Left lung (tissue), 4 donors: ENCODE measurements at regions not wholly inside any gene's neighbourhood (a gene's known extent, or its start where the extent isn't known, plus 50 kb on each side); places are given as distances from the start of the nearest gene placed in this dataset.

ENCODE experiments used
- ATAC-seq: fragments of 200-7000 bp; cut with Tn5 transposase; one replicate; pipeline ENCODE4 v1.9.1; 2020; ENCODE audit warnings: moderate library complexity
- DNase-seq, 4 donors: peaks; one replicate each; pipeline ENCODE4 v3.0.0-alpha.2; 2013 to 2020
- H3K27ac ChIP-seq, 2 donors: fragments of 200-600 bp; sonication (generic) in 1 of 2; one replicate each; pipeline versions ENCODE4 v1.5.0 to v1.8.0; 2020 to 2021
- H3K27me3 ChIP-seq, 2 donors: fragments of 200-600 bp; sonication (generic) in 1 of 2; one replicate each; pipeline versions ENCODE4 v1.5.0 to v1.8.0; 2020 to 2021
- H3K36me3 ChIP-seq, 2 donors: fragments of 200-600 bp; sonication (generic) in 1 of 2; one replicate each; pipeline versions ENCODE4 v1.5.0 to v1.8.0; 2020 to 2021
- H3K4me1 ChIP-seq, 2 donors: fragments of 200-600 bp; one replicate each; pipeline ENCODE4 v1.8.0; 2021
- H3K4me3 ChIP-seq, 2 donors: fragments of 200-600 bp; sonication (generic) in 1 of 2; one replicate each; pipeline versions ENCODE4 v1.5.0 to v1.8.0; 2020 to 2021; ENCODE audit warnings: mild to moderate bottlenecking in 1 of 2
- H3K9me3 ChIP-seq, 2 donors: fragments of 200-600 bp; sonication (generic) in 1 of 2; one replicate each; pipeline versions ENCODE4 v1.5.0 to v1.8.0; 2020 to 2021
- CTCF ChIP-seq, 2 donors: fragments of 200-600 bp; sonication (generic) in 1 of 2; IDR thresholded peaks; one replicate each; pipeline versions ENCODE4 v1.5.0 to v1.8.0; 2021; ENCODE audit warnings: antibody characterized with exemption in 2 of 2
- intact Hi-C, 2 donors: fragments of 100-400 bp; cut with DNase I; formaldehyde crosslinking; loops; one replicate each; pipeline versions ENCODE4 v1.11.2 to v1.14.2; 2022
- donor health status: DM: no; HTN: yes; CAD: no.
- donor health status: DM: no; HTN: no; CAD: no.

- no peak overlapping the region for H3K27ac ChIP-seq
- peak in 1 of 4 donors; percentile 35 for DNase-seq
Observed at GRCh38 chr10:130885021-130885655, 426.4 kb downstream of the TCERG1L start.

DNA sequence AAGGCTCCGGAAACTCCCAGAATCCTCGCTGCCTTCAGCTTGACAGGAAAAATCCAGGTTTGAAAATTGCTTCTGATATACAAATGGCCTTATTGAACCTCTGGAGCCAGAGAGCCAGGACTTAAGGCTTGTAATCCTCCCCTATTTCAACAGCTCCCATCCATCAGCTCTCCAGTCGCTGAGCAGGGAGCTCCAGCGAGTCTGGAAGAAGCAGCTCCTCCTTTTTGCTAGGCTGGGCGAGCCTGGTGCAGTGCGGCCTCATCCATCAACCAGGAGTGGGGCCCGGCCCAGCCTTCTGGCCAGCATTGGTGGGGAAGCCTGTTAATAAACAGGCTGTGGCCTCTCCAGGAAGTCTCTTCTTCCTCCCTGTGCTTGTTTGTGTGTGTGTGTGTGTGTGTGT, 424.4 kb downstream of the TCERG1L start:
- no peak overlapping the region for H3K4me3 ChIP-seq
- peaks cover 0 to 19% of the 10 kb centered on the region in 2 donors for H3K27me3 ChIP-seq
- no peaks in the 10 kb centered on the region for H3K4me1 ChIP-seq
- TF ChIP-seq CTCF (IDR thresholded peaks at IDR 0.05): no peak
- no peaks in the 10 kb centered on the region for H3K36me3 ChIP-seq
- DNase-seq: no peak
- ATAC-seq: no peak
- no peaks in the 10 kb centered on the region for H3K9me3 ChIP-seq
- intact Hi-C loops: no loop called here
- H3K27ac ChIP-seq: no peak overlapping the region

More at GRCh38 chr10:130885021-130885655, 426.4 kb downstream of the TCERG1L start:
- Histone ChIP-seq H3K4me1 (no peaks in the 10 kb centered on the region), H3K9me3 (no peaks in the 10 kb centered on the region), H3K4me3 (no peak overlapping the region), H3K36me3 (no peaks in the 10 kb centered on the region), H3K27me3 (peaks cover 0 to 21% of the 10 kb centered on the region in 2 donors)
- no peak for ATAC-seq
- intact Hi-C loops: no loop called here
- no peak for TF ChIP-seq CTCF (IDR thresholded peaks at IDR 0.05)

DNA sequence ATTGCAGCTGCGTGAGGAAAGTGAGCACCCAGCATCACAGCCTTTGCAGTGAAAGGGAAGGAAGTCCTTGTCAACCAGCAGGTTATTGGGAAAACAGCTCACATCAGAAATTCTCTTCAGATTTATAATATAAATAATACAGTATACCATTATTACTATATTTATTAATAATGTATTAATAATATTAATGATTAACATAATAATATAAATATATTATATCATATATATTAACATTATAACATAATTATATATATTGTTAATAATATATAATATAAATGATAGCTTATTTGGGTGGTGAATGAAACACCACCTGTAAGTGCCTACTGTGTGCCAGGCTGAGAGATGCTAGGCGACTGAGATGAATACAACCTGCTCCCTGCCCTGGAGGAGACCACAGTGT, 423.0 kb downstream of the TCERG1L start:
- H3K36me3 ChIP-seq: no peaks in the 10 kb centered on the region
- ATAC-seq (no peak), DNase-seq (no peak)
- no peak overlapping the region for H3K27ac ChIP-seq
- H3K9me3 ChIP-seq: no peaks in the 10 kb centered on the region
- H3K4me3 ChIP-seq: no peak overlapping the region
- intact Hi-C loops: no loop called here
- H3K27me3 ChIP-seq: peaks cover 0 to 18% of the 10 kb centered on the region in 2 donors
- no peak for TF ChIP-seq CTCF (IDR thresholded peaks at IDR 0.05)
- H3K4me1 ChIP-seq: no peaks in the 10 kb centered on the region

GRCh38 chr10:130889240-130889639, 422.3 kb downstream of the TCERG1L start:
- DNase-seq: no peak
- ATAC-seq: no peak
- Histone ChIP-seq H3K27ac (no peak overlapping the region), H3K4me3 (no peak overlapping the region), H3K9me3 (no peaks in the 10 kb centered on the region), H3K4me1 (no peaks in the 10 kb centered on the region), H3K36me3 (no peaks in the 10 kb centered on the region), H3K27me3 (peaks cover 0 to 18% of the 10 kb centered on the region in 2 donors)
- no peak for TF ChIP-seq CTCF (IDR thresholded peaks at IDR 0.05)
- intact Hi-C loops: no loop called here

DNA sequence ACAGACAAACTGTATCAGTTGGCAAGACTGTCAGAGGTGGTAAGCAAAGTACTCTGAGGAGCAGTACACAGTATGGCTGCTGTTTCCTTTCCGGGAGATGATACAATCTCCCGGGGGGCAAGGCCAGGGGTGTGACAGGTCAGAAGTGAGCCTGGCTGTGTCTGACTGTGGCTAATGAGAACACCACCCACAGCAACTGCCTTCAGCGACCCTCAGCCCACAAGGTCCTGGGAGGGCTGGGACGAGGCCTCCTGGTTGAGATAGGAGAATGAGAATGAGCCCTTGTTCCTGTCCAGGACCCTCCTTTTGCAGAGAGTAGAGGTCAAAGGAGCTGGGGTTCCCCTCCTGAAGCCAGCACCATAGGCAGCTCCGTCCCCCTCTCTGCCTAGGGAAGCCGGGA, 421.7 kb downstream of the TCERG1L start:
- Histone ChIP-seq H3K4me3 (no peak overlapping the region), H3K9me3 (no peaks in the 10 kb centered on the region), H3K27me3 (peaks cover 0 to 18% of the 10 kb centered on the region in 2 donors), H3K4me1 (no peaks in the 10 kb centered on the region), H3K36me3 (no peaks in the 10 kb centered on the region), H3K27ac (no peak overlapping the region)
- no peak for ATAC-seq
- intact Hi-C loops: no loop called here
- no peak for TF ChIP-seq CTCF (IDR thresholded peaks at IDR 0.05)
- DNase-seq: no peak
